Liver (tissue), 3 donors: ENCODE measurements at regions not wholly inside any gene's neighbourhood (a gene's known extent, or its start where the extent isn't known, plus 50 kb on each side); places are given as distances from the start of the nearest gene placed in this dataset.

Experiments
- EGR1 ChIP-seq, 2 donors: IDR thresholded peaks; 2 replicates each; pipeline ENCODE4 v1.6.1; 2016 to 2018; ENCODE audit warnings: antibody characterized with exemption in 2 of 2, low read depth in 2 of 2
- GABPA ChIP-seq, 2 donors: IDR thresholded peaks in 1 of 2; conservative IDR thresholded peaks in 1 of 2; 2 replicates each; pipeline ENCODE4 v1.6.1; 2016; ENCODE audit warnings: antibody characterized with exemption in 2 of 2, mild to moderate bottlenecking in 1 of 2, moderate library complexity in 1 of 2
- HNF4A ChIP-seq, 2 donors: conservative IDR thresholded peaks; 2 replicates each; pipeline ENCODE4 v1.6.1; 2016; ENCODE audit warnings: antibody characterized with exemption in 2 of 2, mild to moderate bottlenecking in 2 of 2
- RAD21 ChIP-seq, 2 donors: IDR thresholded peaks; 2 replicates each; pipeline ENCODE4 v1.6.1; 2016; ENCODE audit warnings: antibody characterized with exemption in 2 of 2, mild to moderate bottlenecking in 2 of 2
- RXRA ChIP-seq, 2 donors: IDR thresholded peaks; 2 replicates each; pipeline ENCODE4 v1.6.1; 2017 to 2018; ENCODE audit warnings: antibody characterized with exemption in 2 of 2, mild to moderate bottlenecking in 1 of 2
- TAF1 ChIP-seq: conservative IDR thresholded peaks from 2 replicates; pipeline ENCODE4 v1.6.1; 2016; ENCODE audit warnings: antibody characterized with exemption, mild to moderate bottlenecking
- TF ChIP-seq, protein P1 (sequence below): fragments of 150-350 bp; IDR thresholded peaks from 2 replicates; pipeline ENCODE4 v1.5.1; 2017; ENCODE audit warnings: improper control_type of control experiment, low read depth, low read length; ENCODE audit not compliant: missing input control
- TF ChIP-seq, protein P2 (sequence below): IDR thresholded peaks from 2 replicates; pipeline ENCODE4 v1.6.1; 2016; ENCODE audit warnings: antibody characterized with exemption
- TF ChIP-seq, protein P3 (sequence below): IDR thresholded peaks from 2 replicates; pipeline ENCODE4 v1.6.1; 2016; ENCODE audit warnings: antibody characterized with exemption, mild to moderate bottlenecking
- TF ChIP-seq, protein P4 (sequence below): IDR thresholded peaks from 2 replicates; pipeline ENCODE4 v1.6.1; 2016; ENCODE audit warnings: antibody characterized with exemption
- donor health status: healthy.
- donor health status: healthy.

DNA sequence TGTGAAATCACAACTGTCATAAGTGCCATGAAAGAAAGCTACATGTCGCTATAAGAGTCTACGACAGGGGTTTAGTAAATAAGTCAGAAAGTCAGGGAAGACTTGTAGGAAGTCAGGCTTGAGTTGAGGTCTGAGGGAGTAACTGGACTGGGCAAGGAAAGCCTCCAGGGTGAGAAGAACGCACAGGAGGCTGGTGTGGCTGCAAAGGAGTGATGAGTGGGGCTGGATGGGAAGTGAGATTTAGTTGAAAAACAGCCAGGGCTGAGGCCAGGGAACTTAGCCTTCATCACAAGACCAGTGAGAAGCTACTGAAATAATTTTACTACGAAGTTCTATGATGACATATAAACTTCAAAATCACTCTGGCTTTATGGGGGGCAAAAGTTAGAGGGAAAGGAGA is 763.7 kb upstream of the PHF14 start:
- TF ChIP-seq, protein P1, sequence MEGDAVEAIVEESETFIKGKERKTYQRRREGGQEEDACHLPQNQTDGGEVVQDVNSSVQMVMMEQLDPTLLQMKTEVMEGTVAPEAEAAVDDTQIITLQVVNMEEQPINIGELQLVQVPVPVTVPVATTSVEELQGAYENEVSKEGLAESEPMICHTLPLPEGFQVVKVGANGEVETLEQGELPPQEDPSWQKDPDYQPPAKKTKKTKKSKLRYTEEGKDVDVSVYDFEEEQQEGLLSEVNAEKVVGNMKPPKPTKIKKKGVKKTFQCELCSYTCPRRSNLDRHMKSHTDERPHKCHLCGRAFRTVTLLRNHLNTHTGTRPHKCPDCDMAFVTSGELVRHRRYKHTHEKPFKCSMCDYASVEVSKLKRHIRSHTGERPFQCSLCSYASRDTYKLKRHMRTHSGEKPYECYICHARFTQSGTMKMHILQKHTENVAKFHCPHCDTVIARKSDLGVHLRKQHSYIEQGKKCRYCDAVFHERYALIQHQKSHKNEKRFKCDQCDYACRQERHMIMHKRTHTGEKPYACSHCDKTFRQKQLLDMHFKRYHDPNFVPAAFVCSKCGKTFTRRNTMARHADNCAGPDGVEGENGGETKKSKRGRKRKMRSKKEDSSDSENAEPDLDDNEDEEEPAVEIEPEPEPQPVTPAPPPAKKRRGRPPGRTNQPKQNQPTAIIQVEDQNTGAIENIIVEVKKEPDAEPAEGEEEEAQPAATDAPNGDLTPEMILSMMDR, result no peak
- TF ChIP-seq HNF4A (conservative IDR thresholded peaks at IDR 0.05) (no peak), GABPA (IDR thresholded peaks at IDR 0.05 in 1 of 2, conservative IDR thresholded peaks at IDR 0.05 in 1 of 2) (no peak), EGR1 (IDR thresholded peaks at IDR 0.05; ENCODE audit: low read depth in 2 of 2) (no peak), RXRA (IDR thresholded peaks at IDR 0.05) (no peak), RAD21 (IDR thresholded peaks at IDR 0.05) (no peak), TAF1 (no peak)
- TF ChIP-seq, protein P2, sequence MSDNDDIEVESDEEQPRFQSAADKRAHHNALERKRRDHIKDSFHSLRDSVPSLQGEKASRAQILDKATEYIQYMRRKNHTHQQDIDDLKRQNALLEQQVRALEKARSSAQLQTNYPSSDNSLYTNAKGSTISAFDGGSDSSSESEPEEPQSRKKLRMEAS, result no peak
- TF ChIP-seq, protein P3, sequence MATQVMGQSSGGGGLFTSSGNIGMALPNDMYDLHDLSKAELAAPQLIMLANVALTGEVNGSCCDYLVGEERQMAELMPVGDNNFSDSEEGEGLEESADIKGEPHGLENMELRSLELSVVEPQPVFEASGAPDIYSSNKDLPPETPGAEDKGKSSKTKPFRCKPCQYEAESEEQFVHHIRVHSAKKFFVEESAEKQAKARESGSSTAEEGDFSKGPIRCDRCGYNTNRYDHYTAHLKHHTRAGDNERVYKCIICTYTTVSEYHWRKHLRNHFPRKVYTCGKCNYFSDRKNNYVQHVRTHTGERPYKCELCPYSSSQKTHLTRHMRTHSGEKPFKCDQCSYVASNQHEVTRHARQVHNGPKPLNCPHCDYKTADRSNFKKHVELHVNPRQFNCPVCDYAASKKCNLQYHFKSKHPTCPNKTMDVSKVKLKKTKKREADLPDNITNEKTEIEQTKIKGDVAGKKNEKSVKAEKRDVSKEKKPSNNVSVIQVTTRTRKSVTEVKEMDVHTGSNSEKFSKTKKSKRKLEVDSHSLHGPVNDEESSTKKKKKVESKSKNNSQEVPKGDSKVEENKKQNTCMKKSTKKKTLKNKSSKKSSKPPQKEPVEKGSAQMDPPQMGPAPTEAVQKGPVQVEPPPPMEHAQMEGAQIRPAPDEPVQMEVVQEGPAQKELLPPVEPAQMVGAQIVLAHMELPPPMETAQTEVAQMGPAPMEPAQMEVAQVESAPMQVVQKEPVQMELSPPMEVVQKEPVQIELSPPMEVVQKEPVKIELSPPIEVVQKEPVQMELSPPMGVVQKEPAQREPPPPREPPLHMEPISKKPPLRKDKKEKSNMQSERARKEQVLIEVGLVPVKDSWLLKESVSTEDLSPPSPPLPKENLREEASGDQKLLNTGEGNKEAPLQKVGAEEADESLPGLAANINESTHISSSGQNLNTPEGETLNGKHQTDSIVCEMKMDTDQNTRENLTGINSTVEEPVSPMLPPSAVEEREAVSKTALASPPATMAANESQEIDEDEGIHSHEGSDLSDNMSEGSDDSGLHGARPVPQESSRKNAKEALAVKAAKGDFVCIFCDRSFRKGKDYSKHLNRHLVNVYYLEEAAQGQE, result no peak
- TF ChIP-seq, protein P4, sequence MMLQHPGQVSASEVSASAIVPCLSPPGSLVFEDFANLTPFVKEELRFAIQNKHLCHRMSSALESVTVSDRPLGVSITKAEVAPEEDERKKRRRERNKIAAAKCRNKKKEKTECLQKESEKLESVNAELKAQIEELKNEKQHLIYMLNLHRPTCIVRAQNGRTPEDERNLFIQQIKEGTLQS, result no peak
